ENCODE measurements at regions not wholly inside any gene's neighbourhood (a gene's known extent, or its start where the extent isn't known, plus 50 kb on each side); places are given as distances from the start of the nearest gene placed in this dataset.

DNA sequence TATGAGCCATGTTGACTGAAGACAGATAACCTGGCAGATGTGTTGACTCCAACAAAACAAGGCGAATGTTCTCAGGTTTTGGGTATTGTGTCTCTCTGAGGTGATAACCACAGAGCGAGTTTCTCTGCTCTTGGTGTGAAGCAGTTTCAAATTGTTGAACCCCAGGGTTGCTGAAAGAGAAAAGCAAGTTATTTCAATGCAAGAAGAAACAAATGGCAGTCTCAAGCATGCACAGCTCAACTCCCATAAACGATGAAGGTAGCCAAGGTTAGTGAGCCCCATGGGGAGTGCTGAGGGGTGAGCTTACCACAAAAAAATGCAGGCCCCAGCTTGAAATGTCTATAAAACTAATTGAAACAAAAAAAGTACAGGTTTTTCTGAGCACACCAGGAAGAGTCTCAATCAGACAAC is 220.8 kb upstream of the DAPK1 start:
- peaks cover 6% of the 10 kb centered on the region; the same call in 1 of the 2 replicates for H3K9me2 ChIP-seq (ENCODE audit: insufficient read depth)
- H3K27me3 ChIP-seq (ENCODE audit: insufficient read depth): no peaks in the 10 kb centered on the region
- Mint-ChIP-seq H3K36me3 (ENCODE audit: low read depth) (no peaks in the 10 kb centered on the region), H3K27me3 (ENCODE audit: insufficient read depth, low read depth, poor library complexity) (no peaks in the 10 kb centered on the region), H3K4me1 (no peaks in the 10 kb centered on the region), H3K9me3 (no peaks in the 10 kb centered on the region), H3K27ac (no peak overlapping the region), H3K4me3 (no peak overlapping the region)
- no peak overlapping the region for H3K4me2 ChIP-seq
- no peaks in the 10 kb centered on the region for H4K20me1 ChIP-seq (replicated peaks; ENCODE audit: insufficient read depth)
- H3K4me1 ChIP-seq (ENCODE audit: insufficient read depth): no peaks in the 10 kb centered on the region
- TF ChIP-seq STAT1 (IDR thresholded peaks at IDR 0.05; ENCODE audit: unreplicated experiment): no peak
- no peak for TF ChIP-seq ZNF331 (CRISPR knock-in tag; IDR thresholded peaks at IDR 0.05; ENCODE audit: low read depth)
- TF ChIP-seq POLR2AphosphoS5 (IDR thresholded peaks at IDR 0.05; ENCODE audit: low read depth): no peak
- no peak for TF ChIP-seq JUNB (IDR thresholded peaks at IDR 0.05; ENCODE audit: unreplicated experiment)
- TF ChIP-seq EZH2 (IDR thresholded peaks at IDR 0.05; ENCODE audit: low read depth, unreplicated experiment): no peak
- TF ChIP-seq EZH2phosphoT487 (IDR thresholded peaks at IDR 0.05; ENCODE audit: unreplicated experiment): no peak
- TF ChIP-seq, protein P1, sequence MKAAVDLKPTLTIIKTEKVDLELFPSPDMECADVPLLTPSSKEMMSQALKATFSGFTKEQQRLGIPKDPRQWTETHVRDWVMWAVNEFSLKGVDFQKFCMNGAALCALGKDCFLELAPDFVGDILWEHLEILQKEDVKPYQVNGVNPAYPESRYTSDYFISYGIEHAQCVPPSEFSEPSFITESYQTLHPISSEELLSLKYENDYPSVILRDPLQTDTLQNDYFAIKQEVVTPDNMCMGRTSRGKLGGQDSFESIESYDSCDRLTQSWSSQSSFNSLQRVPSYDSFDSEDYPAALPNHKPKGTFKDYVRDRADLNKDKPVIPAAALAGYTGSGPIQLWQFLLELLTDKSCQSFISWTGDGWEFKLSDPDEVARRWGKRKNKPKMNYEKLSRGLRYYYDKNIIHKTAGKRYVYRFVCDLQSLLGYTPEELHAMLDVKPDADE (IDR thresholded peaks at IDR 0.05): no peak
- no peak for TF ChIP-seq ZNF462 (CRISPR knock-in tag; IDR thresholded peaks at IDR 0.05)
- no peak for TF ChIP-seq CREB1 (CRISPR knock-in tag; IDR thresholded peaks at IDR 0.05; ENCODE audit: low read depth)
- TF ChIP-seq, protein P2, sequence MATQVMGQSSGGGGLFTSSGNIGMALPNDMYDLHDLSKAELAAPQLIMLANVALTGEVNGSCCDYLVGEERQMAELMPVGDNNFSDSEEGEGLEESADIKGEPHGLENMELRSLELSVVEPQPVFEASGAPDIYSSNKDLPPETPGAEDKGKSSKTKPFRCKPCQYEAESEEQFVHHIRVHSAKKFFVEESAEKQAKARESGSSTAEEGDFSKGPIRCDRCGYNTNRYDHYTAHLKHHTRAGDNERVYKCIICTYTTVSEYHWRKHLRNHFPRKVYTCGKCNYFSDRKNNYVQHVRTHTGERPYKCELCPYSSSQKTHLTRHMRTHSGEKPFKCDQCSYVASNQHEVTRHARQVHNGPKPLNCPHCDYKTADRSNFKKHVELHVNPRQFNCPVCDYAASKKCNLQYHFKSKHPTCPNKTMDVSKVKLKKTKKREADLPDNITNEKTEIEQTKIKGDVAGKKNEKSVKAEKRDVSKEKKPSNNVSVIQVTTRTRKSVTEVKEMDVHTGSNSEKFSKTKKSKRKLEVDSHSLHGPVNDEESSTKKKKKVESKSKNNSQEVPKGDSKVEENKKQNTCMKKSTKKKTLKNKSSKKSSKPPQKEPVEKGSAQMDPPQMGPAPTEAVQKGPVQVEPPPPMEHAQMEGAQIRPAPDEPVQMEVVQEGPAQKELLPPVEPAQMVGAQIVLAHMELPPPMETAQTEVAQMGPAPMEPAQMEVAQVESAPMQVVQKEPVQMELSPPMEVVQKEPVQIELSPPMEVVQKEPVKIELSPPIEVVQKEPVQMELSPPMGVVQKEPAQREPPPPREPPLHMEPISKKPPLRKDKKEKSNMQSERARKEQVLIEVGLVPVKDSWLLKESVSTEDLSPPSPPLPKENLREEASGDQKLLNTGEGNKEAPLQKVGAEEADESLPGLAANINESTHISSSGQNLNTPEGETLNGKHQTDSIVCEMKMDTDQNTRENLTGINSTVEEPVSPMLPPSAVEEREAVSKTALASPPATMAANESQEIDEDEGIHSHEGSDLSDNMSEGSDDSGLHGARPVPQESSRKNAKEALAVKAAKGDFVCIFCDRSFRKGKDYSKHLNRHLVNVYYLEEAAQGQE (IDR thresholded peaks at IDR 0.05; ENCODE audit: unreplicated experiment): no peak
- no peak for TF ChIP-seq NANOG (IDR thresholded peaks at IDR 0.05; ENCODE audit: borderline replicate concordance)
- TF ChIP-seq, protein P3, sequence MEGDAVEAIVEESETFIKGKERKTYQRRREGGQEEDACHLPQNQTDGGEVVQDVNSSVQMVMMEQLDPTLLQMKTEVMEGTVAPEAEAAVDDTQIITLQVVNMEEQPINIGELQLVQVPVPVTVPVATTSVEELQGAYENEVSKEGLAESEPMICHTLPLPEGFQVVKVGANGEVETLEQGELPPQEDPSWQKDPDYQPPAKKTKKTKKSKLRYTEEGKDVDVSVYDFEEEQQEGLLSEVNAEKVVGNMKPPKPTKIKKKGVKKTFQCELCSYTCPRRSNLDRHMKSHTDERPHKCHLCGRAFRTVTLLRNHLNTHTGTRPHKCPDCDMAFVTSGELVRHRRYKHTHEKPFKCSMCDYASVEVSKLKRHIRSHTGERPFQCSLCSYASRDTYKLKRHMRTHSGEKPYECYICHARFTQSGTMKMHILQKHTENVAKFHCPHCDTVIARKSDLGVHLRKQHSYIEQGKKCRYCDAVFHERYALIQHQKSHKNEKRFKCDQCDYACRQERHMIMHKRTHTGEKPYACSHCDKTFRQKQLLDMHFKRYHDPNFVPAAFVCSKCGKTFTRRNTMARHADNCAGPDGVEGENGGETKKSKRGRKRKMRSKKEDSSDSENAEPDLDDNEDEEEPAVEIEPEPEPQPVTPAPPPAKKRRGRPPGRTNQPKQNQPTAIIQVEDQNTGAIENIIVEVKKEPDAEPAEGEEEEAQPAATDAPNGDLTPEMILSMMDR (conservative IDR thresholded peaks at IDR 0.05; ENCODE audit: low read depth in 2 of 2): no peak
- TF ChIP-seq ZNF114 (CRISPR knock-in tag; IDR thresholded peaks at IDR 0.05): no peak
- no peak overlapping the region for H3K4me3 ChIP-seq
- H3K27ac ChIP-seq (ENCODE audit: low read depth): no peak overlapping the region
- no peaks in the 10 kb centered on the region for H3F3A ChIP-seq (replicated peaks; ENCODE audit: low read depth)
- H3K36me3 ChIP-seq (ENCODE audit: insufficient read depth): no peaks in the 10 kb centered on the region
- no peak for ATAC-seq
- no peak overlapping the region for H2AFZ ChIP-seq
- DNase-seq (ENCODE audit: low spot score): no peak
- H3K79me2 ChIP-seq (replicated peaks; ENCODE audit: insufficient read depth): no peaks in the 10 kb centered on the region
